ENCODE measurements at regions not wholly inside any gene's neighbourhood (a gene's known extent, or its start where the extent isn't known, plus 50 kb on each side); places are given as distances from the start of the nearest gene placed in this dataset.

- CTCF ChIA-PET: interaction anchor here (1.0 kb wide), 1 partner anchor 170 kb away, joined by 3 read pairs; the partner anchor contains the start of gene RERG
- DNase-seq (ENCODE audit: low read depth in 1 of 2, low spot score in 1 of 2) (no peak), ATAC-seq (no peak), FAIRE-seq (no peak)
- H3K27ac ChIP-seq: no peak overlapping the region
- H3K4me1 ChIP-seq: no peaks in the 10 kb centered on the region
- H3K4me3 ChIP-seq: no peak overlapping the region
- WGBS (ENCODE audit: missing lambda C conversion rate): 21% methylated on average over 2 of the region's 2 CpGs
- POLR2A ChIA-PET: no interaction called here
- H3K9me3 ChIP-seq: no peaks in the 10 kb centered on the region
- TF ChIP-seq ATOH8 (CRISPR knock-in tag; IDR thresholded peaks at IDR 0.05; ENCODE audit: low read depth) (no peak), MAX (IDR thresholded peaks at IDR 0.05) (no peak), HOXB5 (CRISPR knock-in tag; IDR thresholded peaks at IDR 0.05) (no peak), CEBPB (IDR thresholded peaks at IDR 0.05) (no peak), JUN (IDR thresholded peaks at IDR 0.05) (no peak), REST (IDR thresholded peaks at IDR 0.05) (no peak), EP300 (IDR thresholded peaks at IDR 0.05) (no peak), NPAS2 (CRISPR knock-in tag; IDR thresholded peaks at IDR 0.05; ENCODE audit: borderline replicate concordance) (no peak), ESRRA (IDR thresholded peaks at IDR 0.05; ENCODE audit: borderline replicate concordance, low read length) (no peak), FOSL2 (IDR thresholded peaks at IDR 0.05) (no peak), FOSL2 (CRISPR knock-in tag; IDR thresholded peaks at IDR 0.05) (no peak), MAZ (IDR thresholded peaks at IDR 0.05; ENCODE audit: borderline replicate concordance, low read depth, low read length) (no peak), RARB (CRISPR knock-in tag; IDR thresholded peaks at IDR 0.05) (no peak), GATA3 (IDR thresholded peaks at IDR 0.05; ENCODE audit: borderline replicate concordance) (no peak), TFCP2L1 (CRISPR knock-in tag; IDR thresholded peaks at IDR 0.05) (no peak), JUNB (IDR thresholded peaks at IDR 0.05) (no peak), E2F6 (IDR thresholded peaks at IDR 0.05; ENCODE audit: borderline replicate concordance, low read depth) (no peak)
- no peak overlapping the region for H3K4me2 ChIP-seq
Measured at GRCh38 chr12:15050659-15051058, 77.8 kb downstream of the PDE6H start.

GRCh38 chr12:15052691-15053090 is 79.8 kb downstream of the PDE6H start:
- no peak for DNase-seq (ENCODE audit: low read depth in 1 of 2, low spot score in 1 of 2)
- no peak for FAIRE-seq
- Histone ChIP-seq H3K9me3 (no peaks in the 10 kb centered on the region), H3K27ac (no peak overlapping the region), H3K4me1 (no peaks in the 10 kb centered on the region), H3K4me2 (no peak overlapping the region), H3K4me3 (no peak overlapping the region)
- ATAC-seq: no peak
- ChIA-PET CTCF (no interaction called here), POLR2A (no interaction called here)
- 34% methylated on average over 2 of the region's 2 CpGs for WGBS (ENCODE audit: missing lambda C conversion rate)
- TF ChIP-seq EHF (CRISPR knock-in tag; IDR thresholded peaks at IDR 0.05): no peak
- no peak for TF ChIP-seq RNF2 (IDR thresholded peaks at IDR 0.05; ENCODE audit: borderline replicate concordance, low read depth)
- no peak for TF ChIP-seq HDAC2 (IDR thresholded peaks at IDR 0.05)
- no peak for TF ChIP-seq NPAS2 (CRISPR knock-in tag; IDR thresholded peaks at IDR 0.05; ENCODE audit: borderline replicate concordance)
- no peak for TF ChIP-seq RCOR1 (IDR thresholded peaks at IDR 0.05; ENCODE audit: low read depth, low read length)
- no peak for TF ChIP-seq FOXS1 (CRISPR knock-in tag; IDR thresholded peaks at IDR 0.05)
- no peak for TF ChIP-seq RFX5 (IDR thresholded peaks at IDR 0.05)
- TF ChIP-seq USF2 (IDR thresholded peaks at IDR 0.05): no peak
- no peak for TF ChIP-seq REST (IDR thresholded peaks at IDR 0.05)
- TF ChIP-seq SMC3 (IDR thresholded peaks at IDR 0.05): no peak
- TF ChIP-seq FOSL2 (IDR thresholded peaks at IDR 0.05): no peak
- TF ChIP-seq FOSL2 (CRISPR knock-in tag; IDR thresholded peaks at IDR 0.05): no peak
- TF ChIP-seq CBX8 (IDR thresholded peaks at IDR 0.05): no peak
- no peak for TF ChIP-seq MAZ (IDR thresholded peaks at IDR 0.05; ENCODE audit: borderline replicate concordance, low read depth, low read length)
- no peak for TF ChIP-seq ATOH8 (CRISPR knock-in tag; IDR thresholded peaks at IDR 0.05; ENCODE audit: low read depth)
- TF ChIP-seq TFCP2L1 (CRISPR knock-in tag; IDR thresholded peaks at IDR 0.05): no peak
- TF ChIP-seq MAX (IDR thresholded peaks at IDR 0.05): no peak
- no peak for TF ChIP-seq POLR2A (IDR thresholded peaks at IDR 0.05; ENCODE audit: low read length)

Measured in A549 (cell line).